ENCODE measurements at regions not wholly inside any gene's neighbourhood (a gene's known extent, or its start where the extent isn't known, plus 50 kb on each side); places are given as distances from the start of the nearest gene placed in this dataset.
"Not testable (repeated sequence)": the region's sequence is repeated elsewhere in the genome, so short reads cannot be mapped to it uniquely, and the experiment has no call there.

- H3K9me3 ChIP-seq (ENCODE audit: low read depth, low read length): no peaks in the 10 kb centered on the region
- H3K4me1 ChIP-seq (ENCODE audit: insufficient read depth, low read length): no peaks in the 10 kb centered on the region
- H3K4me3 ChIP-seq (ENCODE audit: low read length): no peak overlapping the region
- H3K27me3 ChIP-seq (ENCODE audit: insufficient read depth, low read length): no peaks in the 10 kb centered on the region
These were observed 99.5 kb downstream of the FMR1NB start for GRCh38 chrX:148080593-148080992.

GRCh38 chrX:148084611-148085010 lies 103.5 kb downstream of the FMR1NB start:
- H3K4me3 ChIP-seq (ENCODE audit: low read length): no peak overlapping the region
- no peaks in the 10 kb centered on the region for H3K27me3 ChIP-seq (ENCODE audit: insufficient read depth, low read length)
- H3K9me3 ChIP-seq (ENCODE audit: low read depth, low read length): no peaks in the 10 kb centered on the region
- H3K4me1 ChIP-seq (ENCODE audit: insufficient read depth, low read length): no peaks in the 10 kb centered on the region

- Histone ChIP-seq H3K27me3 (ENCODE audit: insufficient read depth, low read length) (no peaks in the 10 kb centered on the region), H3K9me3 (ENCODE audit: low read depth, low read length) (no peaks in the 10 kb centered on the region), H3K4me3 (ENCODE audit: low read length) (no peak overlapping the region), H3K4me1 (ENCODE audit: insufficient read depth, low read length) (no peaks in the 10 kb centered on the region)
These were observed 139.0 kb downstream of the FMR1NB start for GRCh38 chrX:148120151-148120550.

GRCh38 chrX:148120999-148121623 lies 140.0 kb downstream of the FMR1NB start:
- no peaks in the 10 kb centered on the region for H3K4me1 ChIP-seq (ENCODE audit: insufficient read depth, low read length)
- H3K27me3 ChIP-seq (ENCODE audit: insufficient read depth, low read length): no peaks in the 10 kb centered on the region
- no peak overlapping the region for H3K4me3 ChIP-seq (ENCODE audit: low read length)
- no peaks in the 10 kb centered on the region for H3K9me3 ChIP-seq (ENCODE audit: low read depth, low read length)

DNA sequence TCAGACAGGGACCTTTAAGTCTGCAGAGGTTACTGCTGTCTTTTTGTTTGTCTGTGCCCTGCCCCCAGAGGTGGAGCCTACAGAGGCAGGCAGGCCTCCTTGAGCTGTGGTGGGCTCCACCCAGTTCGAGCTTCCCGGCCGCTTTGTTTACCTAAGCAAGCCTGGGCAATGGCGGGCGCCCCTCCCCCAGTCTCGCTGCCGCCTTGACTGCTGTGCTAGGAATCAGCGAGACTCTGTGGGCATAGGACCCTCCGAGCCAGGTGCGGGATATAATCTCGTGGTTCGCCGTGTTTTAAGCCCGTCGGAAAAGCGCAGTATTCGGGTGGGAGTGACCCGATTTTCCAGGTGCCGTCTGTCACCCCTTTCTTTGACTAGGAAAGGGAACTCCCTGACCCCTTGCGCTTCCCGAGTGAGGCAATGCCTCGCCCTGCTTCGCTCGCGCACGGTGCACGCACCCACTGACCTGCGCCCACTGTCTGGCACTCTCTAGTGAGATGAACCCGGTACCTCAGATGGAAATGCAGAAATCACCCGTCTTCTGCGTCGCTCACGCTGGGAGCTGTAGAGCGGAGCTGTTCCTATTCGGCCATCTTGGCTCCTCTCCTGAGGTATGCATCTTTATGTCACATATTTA lies 147.9 kb downstream of the FMR1NB start:
- H3K4me1 ChIP-seq (ENCODE audit: insufficient read depth, low read length); H3K27me3 ChIP-seq (ENCODE audit: insufficient read depth, low read length); H3K4me3 ChIP-seq (ENCODE audit: low read length); H3K9me3 ChIP-seq (ENCODE audit: low read depth, low read length): not testable (repeated sequence)

- Histone ChIP-seq H3K27me3 (ENCODE audit: insufficient read depth, low read length) (no peaks in the 10 kb centered on the region), H3K9me3 (ENCODE audit: low read depth, low read length) (no peaks in the 10 kb centered on the region), H3K4me1 (ENCODE audit: insufficient read depth, low read length) (no peaks in the 10 kb centered on the region), H3K4me3 (ENCODE audit: low read length) (no peak overlapping the region)
These were observed 152.1 kb downstream of the FMR1NB start for GRCh38 chrX:148133105-148133725.

DNA sequence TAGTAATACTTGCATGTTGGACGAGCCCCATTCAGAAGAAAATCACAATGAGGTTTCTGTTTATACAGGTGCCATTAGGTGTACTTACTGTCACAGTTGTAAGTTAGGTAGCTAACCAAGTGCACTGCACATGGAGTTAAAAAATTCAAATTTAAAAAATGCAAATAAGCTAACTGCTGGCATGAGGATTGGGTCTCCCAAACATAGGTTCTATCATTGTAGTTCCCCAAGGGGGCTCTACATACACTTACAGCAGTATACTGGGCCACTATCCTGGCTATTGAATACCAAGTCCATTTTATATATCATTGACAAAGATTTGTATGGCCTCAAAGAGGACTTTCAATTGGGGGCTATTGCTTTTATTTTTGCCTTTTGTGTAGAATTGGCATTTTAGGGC lies 153.4 kb downstream of the FMR1NB start:
- no peaks in the 10 kb centered on the region for H3K27me3 ChIP-seq (ENCODE audit: insufficient read depth, low read length)

GRCh38 chrX:148135738-148136137 lies 154.6 kb downstream of the FMR1NB start:
- Histone ChIP-seq H3K9me3 (ENCODE audit: low read depth, low read length) (no peaks in the 10 kb centered on the region), H3K27me3 (ENCODE audit: insufficient read depth, low read length) (no peaks in the 10 kb centered on the region), H3K4me3 (ENCODE audit: low read length) (no peak overlapping the region), H3K4me1 (ENCODE audit: insufficient read depth, low read length) (no peaks in the 10 kb centered on the region)

More for the DNA sequence above, 153.4 kb downstream of the FMR1NB start:
- Histone ChIP-seq H3K9me3 (ENCODE audit: low read depth, low read length) (no peaks in the 10 kb centered on the region), H3K4me1 (ENCODE audit: insufficient read depth, low read length) (no peaks in the 10 kb centered on the region), H3K4me3 (ENCODE audit: low read length) (no peak overlapping the region)

- H3K9me3 ChIP-seq (ENCODE audit: low read depth, low read length): no peaks in the 10 kb centered on the region
- no peaks in the 10 kb centered on the region for H3K4me1 ChIP-seq (ENCODE audit: insufficient read depth, low read length)
- H3K4me3 ChIP-seq (ENCODE audit: low read length): no peak overlapping the region
- H3K27me3 ChIP-seq (ENCODE audit: insufficient read depth, low read length): no peaks in the 10 kb centered on the region
These were observed 165.0 kb downstream of the FMR1NB start for GRCh38 chrX:148146121-148146520.

GRCh38 chrX:148156986-148157385 lies 175.8 kb downstream of the FMR1NB start:
- Histone ChIP-seq H3K4me1 (ENCODE audit: insufficient read depth, low read length) (no peaks in the 10 kb centered on the region), H3K4me3 (ENCODE audit: low read length) (no peak overlapping the region), H3K9me3 (ENCODE audit: low read depth, low read length) (no peaks in the 10 kb centered on the region), H3K27me3 (ENCODE audit: insufficient read depth, low read length) (no peaks in the 10 kb centered on the region)

GRCh38 chrX:148159796-148160195 lies 178.7 kb downstream of the FMR1NB start:
- Histone ChIP-seq H3K27me3 (ENCODE audit: insufficient read depth, low read length) (no peaks in the 10 kb centered on the region), H3K4me1 (ENCODE audit: insufficient read depth, low read length) (no peaks in the 10 kb centered on the region), H3K9me3 (ENCODE audit: low read depth, low read length) (no peaks in the 10 kb centered on the region), H3K4me3 (ENCODE audit: low read length) (no peak overlapping the region)

- H3K4me1 ChIP-seq (ENCODE audit: insufficient read depth, low read length): no peaks in the 10 kb centered on the region
- no peaks in the 10 kb centered on the region for H3K9me3 ChIP-seq (ENCODE audit: low read depth, low read length)
- no peaks in the 10 kb centered on the region for H3K27me3 ChIP-seq (ENCODE audit: insufficient read depth, low read length)
- no peak overlapping the region for H3K4me3 ChIP-seq (ENCODE audit: low read length)
These were observed 180.6 kb downstream of the FMR1NB start for GRCh38 chrX:148161701-148162100.

- H3K9me3 ChIP-seq (ENCODE audit: low read depth, low read length): no peaks in the 10 kb centered on the region
- H3K4me3 ChIP-seq (ENCODE audit: low read length): no peak overlapping the region
- H3K4me1 ChIP-seq (ENCODE audit: insufficient read depth, low read length): no peaks in the 10 kb centered on the region
- H3K27me3 ChIP-seq (ENCODE audit: insufficient read depth, low read length): no peaks in the 10 kb centered on the region
These were observed 204.5 kb downstream of the FMR1NB start for GRCh38 chrX:148185631-148186030.

GRCh38 chrX:148192547-148192946 lies 211.4 kb downstream of the FMR1NB start:
- H3K27me3 ChIP-seq (ENCODE audit: insufficient read depth, low read length): no peaks in the 10 kb centered on the region
- H3K9me3 ChIP-seq (ENCODE audit: low read depth, low read length): no peaks in the 10 kb centered on the region
- no peaks in the 10 kb centered on the region for H3K4me1 ChIP-seq (ENCODE audit: insufficient read depth, low read length)
- H3K4me3 ChIP-seq (ENCODE audit: low read length): no peak overlapping the region

DNA sequence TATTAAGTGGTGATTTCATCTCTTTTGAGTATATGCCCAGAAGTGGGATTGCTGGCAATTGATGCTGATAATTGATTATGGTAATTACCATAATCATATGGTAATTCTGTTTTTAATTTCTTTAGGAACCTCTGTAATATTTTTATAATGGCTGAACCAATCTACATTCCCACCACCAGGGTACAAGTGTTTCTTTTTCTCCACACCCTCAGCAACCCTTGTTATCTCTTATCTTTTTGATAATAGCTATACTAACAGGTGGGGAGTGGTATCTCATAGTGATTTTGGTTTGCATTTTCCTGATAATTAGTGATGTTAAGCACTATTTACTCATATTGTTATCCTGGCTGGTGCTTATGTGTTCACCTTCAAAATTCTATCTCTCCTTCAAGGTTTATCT lies 212.6 kb downstream of the FMR1NB start:
- no peak overlapping the region for H3K4me3 ChIP-seq (ENCODE audit: low read length)
- H3K4me1 ChIP-seq (ENCODE audit: insufficient read depth, low read length): no peaks in the 10 kb centered on the region
- H3K9me3 ChIP-seq (ENCODE audit: low read depth, low read length): no peaks in the 10 kb centered on the region
- H3K27me3 ChIP-seq (ENCODE audit: insufficient read depth, low read length): no peaks in the 10 kb centered on the region

DNA sequence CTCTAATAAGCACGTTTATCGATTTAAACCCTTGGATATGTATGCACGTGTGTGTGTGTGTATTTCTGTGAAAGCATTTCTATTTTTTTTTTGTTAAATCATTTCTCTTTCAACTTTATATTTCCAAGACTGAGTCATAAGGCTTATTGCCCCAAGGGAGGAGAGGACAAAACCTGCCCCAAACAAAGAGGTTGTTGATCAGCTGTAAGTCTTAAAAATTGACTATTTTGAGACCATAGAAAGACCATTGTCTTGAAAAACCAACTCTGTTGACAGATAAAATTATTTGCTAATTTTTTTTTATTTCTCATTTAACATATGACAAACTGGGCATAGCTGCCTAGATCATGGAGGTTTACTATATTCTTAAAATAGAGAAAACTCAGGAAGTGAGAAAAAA lies 222.4 kb downstream of the FMR1NB start:
- H3K27me3 ChIP-seq (ENCODE audit: insufficient read depth, low read length): no peaks in the 10 kb centered on the region
- no peaks in the 10 kb centered on the region for H3K9me3 ChIP-seq (ENCODE audit: low read depth, low read length)
- no peak overlapping the region for H3K4me3 ChIP-seq (ENCODE audit: low read length)
- no peaks in the 10 kb centered on the region for H3K4me1 ChIP-seq (ENCODE audit: insufficient read depth, low read length)
